Gastrocnemius medialis (tissue), 4 donors: ENCODE measurements at regions not wholly inside any gene's neighbourhood (a gene's known extent, or its start where the extent isn't known, plus 50 kb on each side); places are given as distances from the start of the nearest gene placed in this dataset.

Source experiments
- CTCF ChIP-seq, 5 experiments: fragments of 450-650 bp in 3 of 5; fragments of 200-600 bp in 2 of 5; sonication (generic) in 2 of 5; IDR thresholded peaks in 4 of 5; conservative IDR thresholded peaks in 1 of 5; 1 replicate in 4 of 5; 2 replicates in 1 of 5; pipeline ENCODE4 v1.5.1; 2016 to 2019; ENCODE audit warnings: antibody characterized with exemption in 5 of 5, mild to moderate bottlenecking in 3 of 5, moderate library complexity in 3 of 5
- POLR2A ChIP-seq, 2 donors: fragments of 450-650 bp; IDR thresholded peaks; one replicate each; pipeline ENCODE4 v1.6.1; 2017; ENCODE audit warnings: antibody characterized with exemption in 2 of 2, mild to moderate bottlenecking in 2 of 2, moderate library complexity in 2 of 2

GRCh38 chr2:216960671-216961268 is 100.9 kb upstream of the TNP1 start:
- TF ChIP-seq POLR2A (IDR thresholded peaks at IDR 0.05) (no peak), CTCF (IDR thresholded peaks at IDR 0.05 in 4 of 5, conservative IDR thresholded peaks at IDR 0.05 in 1 of 5) (no peak)
